ENCODE measurements at regions not wholly inside any gene's neighbourhood (a gene's known extent, or its start where the extent isn't known, plus 50 kb on each side); places are given as distances from the start of the nearest gene placed in this dataset.

DNA sequence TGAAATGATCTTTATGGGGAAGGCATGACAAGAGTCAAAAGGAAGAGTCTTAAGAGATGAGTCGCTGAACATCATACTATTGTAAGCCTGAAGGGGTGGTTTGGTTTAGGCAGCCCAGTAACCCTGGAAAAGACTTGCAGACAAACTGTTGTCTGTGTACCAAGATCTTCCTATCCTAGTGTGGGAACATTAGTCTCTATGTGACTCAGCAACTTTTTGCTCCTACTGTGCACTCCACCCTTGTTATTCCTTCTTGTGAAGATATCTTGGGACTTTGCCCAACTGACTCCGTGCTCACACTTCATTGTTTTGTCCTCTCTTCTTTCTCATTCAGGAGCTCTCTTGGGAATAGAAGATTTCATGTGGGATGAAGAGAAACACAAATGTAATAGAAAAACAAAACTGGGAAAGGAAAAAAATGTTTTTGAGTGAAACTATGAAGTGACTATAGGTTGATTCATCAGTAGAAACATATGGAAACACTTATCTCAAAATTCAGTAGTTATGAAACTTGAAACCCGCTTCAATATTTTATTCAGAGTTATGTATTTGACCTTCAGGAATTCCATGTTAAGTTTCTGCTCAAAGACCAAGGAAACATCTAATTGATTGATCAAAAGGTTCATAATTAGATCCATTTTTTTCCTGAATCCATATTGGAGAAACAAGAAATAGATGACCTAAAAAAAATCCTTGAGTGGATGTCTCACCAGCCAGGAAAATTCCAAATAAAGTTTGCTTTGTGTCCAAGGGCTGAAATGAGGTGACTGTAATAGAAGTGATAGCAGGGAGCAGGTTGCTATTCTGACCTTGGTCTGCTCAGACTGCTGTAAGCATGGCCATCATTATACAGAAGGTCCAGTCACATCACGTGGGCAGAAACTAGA, 67.2 kb downstream of the BTG1 start:
- TF ChIP-seq, protein P1, sequence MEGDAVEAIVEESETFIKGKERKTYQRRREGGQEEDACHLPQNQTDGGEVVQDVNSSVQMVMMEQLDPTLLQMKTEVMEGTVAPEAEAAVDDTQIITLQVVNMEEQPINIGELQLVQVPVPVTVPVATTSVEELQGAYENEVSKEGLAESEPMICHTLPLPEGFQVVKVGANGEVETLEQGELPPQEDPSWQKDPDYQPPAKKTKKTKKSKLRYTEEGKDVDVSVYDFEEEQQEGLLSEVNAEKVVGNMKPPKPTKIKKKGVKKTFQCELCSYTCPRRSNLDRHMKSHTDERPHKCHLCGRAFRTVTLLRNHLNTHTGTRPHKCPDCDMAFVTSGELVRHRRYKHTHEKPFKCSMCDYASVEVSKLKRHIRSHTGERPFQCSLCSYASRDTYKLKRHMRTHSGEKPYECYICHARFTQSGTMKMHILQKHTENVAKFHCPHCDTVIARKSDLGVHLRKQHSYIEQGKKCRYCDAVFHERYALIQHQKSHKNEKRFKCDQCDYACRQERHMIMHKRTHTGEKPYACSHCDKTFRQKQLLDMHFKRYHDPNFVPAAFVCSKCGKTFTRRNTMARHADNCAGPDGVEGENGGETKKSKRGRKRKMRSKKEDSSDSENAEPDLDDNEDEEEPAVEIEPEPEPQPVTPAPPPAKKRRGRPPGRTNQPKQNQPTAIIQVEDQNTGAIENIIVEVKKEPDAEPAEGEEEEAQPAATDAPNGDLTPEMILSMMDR (conservative IDR thresholded peaks at IDR 0.05; ENCODE audit: low read depth, low read length) = no peak
- no peak for TF ChIP-seq EZH2 (IDR thresholded peaks at IDR 0.05; ENCODE audit: borderline replicate concordance, low read depth, low read length, poor library complexity, severe bottlenecking)

Data from A673 (cell line).